Mononuclear cell (primary cell): ENCODE measurements at regions not wholly inside any gene's neighbourhood (a gene's known extent, or its start where the extent isn't known, plus 50 kb on each side); places are given as distances from the start of the nearest gene placed in this dataset.

Source experiments
- H3K27me3 ChIP-seq: 2 replicates; pipeline ENCODE4 v1.6.0; 2011; ENCODE audit warnings: low read length, control low read depth; ENCODE audit not compliant: insufficient read depth
- H3K4me1 ChIP-seq: 2 replicates; pipeline ENCODE4 v1.5.1; 2011; ENCODE audit warnings: mild to moderate bottlenecking, low read length, control low read depth; ENCODE audit not compliant: insufficient read depth
- H3K4me3 ChIP-seq: 2 replicates; pipeline ENCODE4 v1.5.1; 2011; ENCODE audit warnings: mild to moderate bottlenecking, low read length, moderate library complexity
- H3K9me3 ChIP-seq: 2 replicates; pipeline ENCODE4 v1.5.1; 2011; ENCODE audit warnings: low read depth, mild to moderate bottlenecking, control low read depth, low read length

- Histone ChIP-seq H3K27me3 (no peaks in the 10 kb centered on the region), H3K4me3 (no peak overlapping the region), H3K9me3 (no peaks in the 10 kb centered on the region), H3K4me1 (no peaks in the 10 kb centered on the region)
Observed at GRCh38 chr3:59659755-59660154, 609.9 kb upstream of the CFAP20DC start.

GRCh38 chr3:59658866-59659265, 609.0 kb upstream of the CFAP20DC start:
- Histone ChIP-seq H3K4me1 (no peaks in the 10 kb centered on the region), H3K9me3 (no peaks in the 10 kb centered on the region), H3K27me3 (no peaks in the 10 kb centered on the region), H3K4me3 (no peak overlapping the region)

- no peak overlapping the region for H3K4me3 ChIP-seq
- H3K4me1 ChIP-seq: no peaks in the 10 kb centered on the region
- H3K27me3 ChIP-seq: no peaks in the 10 kb centered on the region
- no peaks in the 10 kb centered on the region for H3K9me3 ChIP-seq
Observed at GRCh38 chr3:59658274-59658673, 608.4 kb upstream of the CFAP20DC start.

- Histone ChIP-seq H3K4me3 (no peak overlapping the region), H3K27me3 (no peaks in the 10 kb centered on the region), H3K9me3 (no peaks in the 10 kb centered on the region), H3K4me1 (no peaks in the 10 kb centered on the region)
Observed at GRCh38 chr3:59655418-59656015, 605.7 kb upstream of the CFAP20DC start.

- Histone ChIP-seq H3K4me1 (no peaks in the 10 kb centered on the region), H3K27me3 (no peaks in the 10 kb centered on the region), H3K4me3 (no peak overlapping the region), H3K9me3 (no peaks in the 10 kb centered on the region)
Observed at GRCh38 chr3:59654480-59655417, 604.9 kb upstream of the CFAP20DC start.

- Histone ChIP-seq H3K9me3 (peaks cover 6% of the 10 kb centered on the region), H3K27me3 (no peaks in the 10 kb centered on the region), H3K4me1 (no peaks in the 10 kb centered on the region), H3K4me3 (no peak overlapping the region)
Observed at GRCh38 chr3:59654123-59654479, 604.3 kb upstream of the CFAP20DC start.

- H3K4me1 ChIP-seq: no peaks in the 10 kb centered on the region
- peaks cover 7% of the 10 kb centered on the region for H3K9me3 ChIP-seq
- H3K27me3 ChIP-seq: no peaks in the 10 kb centered on the region
- H3K4me3 ChIP-seq: no peak overlapping the region
Observed at GRCh38 chr3:59653405-59654122, 603.7 kb upstream of the CFAP20DC start.

- Histone ChIP-seq H3K4me3 (no peak overlapping the region), H3K27me3 (peaks cover 2% of the 10 kb centered on the region), H3K9me3 (peaks cover 7% of the 10 kb centered on the region), H3K4me1 (no peaks in the 10 kb centered on the region)
Observed at GRCh38 chr3:59644479-59645402, 594.9 kb upstream of the CFAP20DC start.

GRCh38 chr3:59641169-59641899, 591.5 kb upstream of the CFAP20DC start:
- peaks cover 2% of the 10 kb centered on the region for H3K27me3 ChIP-seq
- H3K9me3 ChIP-seq: no peaks in the 10 kb centered on the region
- no peaks in the 10 kb centered on the region for H3K4me1 ChIP-seq
- H3K4me3 ChIP-seq: no peak overlapping the region

- Histone ChIP-seq H3K4me1 (no peaks in the 10 kb centered on the region), H3K27me3 (no peaks in the 10 kb centered on the region), H3K4me3 (no peak overlapping the region), H3K9me3 (no peaks in the 10 kb centered on the region)
Observed at GRCh38 chr3:59632760-59633573, 583.1 kb upstream of the CFAP20DC start.

- Histone ChIP-seq H3K4me1 (no peaks in the 10 kb centered on the region), H3K27me3 (no peaks in the 10 kb centered on the region), H3K9me3 (no peaks in the 10 kb centered on the region), H3K4me3 (no peak overlapping the region)
Observed at GRCh38 chr3:59631482-59631881, 581.7 kb upstream of the CFAP20DC start.

- H3K4me1 ChIP-seq: no peaks in the 10 kb centered on the region
- no peaks in the 10 kb centered on the region for H3K9me3 ChIP-seq
- no peak overlapping the region for H3K4me3 ChIP-seq
- no peaks in the 10 kb centered on the region for H3K27me3 ChIP-seq
Observed at GRCh38 chr3:59621037-59621436, 571.2 kb upstream of the CFAP20DC start.

GRCh38 chr3:59620325-59620724, 570.5 kb upstream of the CFAP20DC start:
- no peak overlapping the region for H3K4me3 ChIP-seq
- no peaks in the 10 kb centered on the region for H3K4me1 ChIP-seq
- no peaks in the 10 kb centered on the region for H3K27me3 ChIP-seq
- no peaks in the 10 kb centered on the region for H3K9me3 ChIP-seq
